GM12878 (cell line): ENCODE measurements at regions not wholly inside any gene's neighbourhood (a gene's known extent, or its start where the extent isn't known, plus 50 kb on each side); places are given as distances from the start of the nearest gene placed in this dataset.

Source experiments
- ATAC-seq: fragments of 200-7000 bp; cut with Tn5 transposase; 3 replicates; pipeline ENCODE4 v1.9.1; 2020; ENCODE audit warnings: mild to moderate bottlenecking, moderate library complexity
- BruUV-seq: library from RNA; stranded (reverse); fragments of 400-500 nt; replicated peaks from 2 replicates; lab custom pipeline; 2021; lab: Mats Ljungman, UMichigan
- CTCF ChIA-PET: fragments of 300-600 bp; sonication (Branson Sonifier 250); formaldehyde crosslinking; extraction: SDS; loops from one replicate; lab custom pipeline; 2021; ENCODE audit warnings: inconsistent platforms; lab: Yijun Ruan, JAX
- POLR2A ChIA-PET: fragments of 350-600 bp; formaldehyde crosslinking; extraction: SDS; loops from one replicate; lab custom pipeline; 2021; ENCODE audit warnings: inconsistent platforms; lab: Charles Lee
- RAD21 ChIA-PET: fragments of 300-600 bp; sonication (Branson Sonifier 250); formaldehyde crosslinking; loops from one replicate; lab custom pipeline; 2023; ENCODE audit warnings: antibody characterized with exemption; ENCODE audit not compliant: unreplicated experiment; lab: Charles Lee
- SMC1A ChIA-PET: fragments of 300-600 bp; sonication (Branson Sonifier 250); formaldehyde crosslinking; loops from one replicate; lab custom pipeline; 2023; ENCODE audit not compliant: unreplicated experiment, uncharacterized antibody; lab: Charles Lee
- DNase-seq: peaks from one replicate; pipeline ENCODE4 v3.0.0-alpha.2; 2011; ENCODE audit warnings: low read depth, low spot score
- FAIRE-seq: peaks from 3 replicates; lab custom pipeline; 2011; peaks lifted over from hg19 to GRCh38; lab: Jason Lieb, UNC
- H2AFZ ChIP-seq: 2 replicates; pipeline ENCODE4 v1.6.0; 2011; ENCODE audit warnings: low read depth, low read length, control low read depth; ENCODE audit not compliant: control insufficient read depth
- H3K27ac ChIP-seq: 2 replicates; pipeline ENCODE4 v1.5.1; 2011; ENCODE audit warnings: control low read depth; ENCODE audit not compliant: control insufficient read depth, insufficient read depth
- H3K27me3 ChIP-seq, 2 experiments: replicated peaks in 1 of 2; 2 replicates each; pipeline versions ENCODE4 v1.6.0 to v1.6.1; 2011; ENCODE audit warnings: low read length in 1 of 2; ENCODE audit not compliant: control insufficient read depth in 2 of 2, insufficient read depth in 2 of 2
- H3K36me3 ChIP-seq, 2 experiments: 2 replicates each; pipeline ENCODE4 v1.5.1; 2011; ENCODE audit warnings: low read length in 1 of 2; ENCODE audit not compliant: control insufficient read depth in 2 of 2, insufficient read depth in 2 of 2
- H3K4me1 ChIP-seq: 2 replicates; pipeline ENCODE4 v1.6.1; 2011; ENCODE audit warnings: mild to moderate bottlenecking, low read length, moderate library complexity, mixed read lengths; ENCODE audit not compliant: control insufficient read depth, insufficient read depth
- H3K4me2 ChIP-seq: 2 replicates; pipeline ENCODE4 v1.6.0; 2011; ENCODE audit warnings: control low read depth; ENCODE audit not compliant: control insufficient read depth, insufficient read depth
- H3K4me3 ChIP-seq: fragments of 200-600 bp; sonication (generic); 2 replicates; pipeline ENCODE4 v1.5.1; 2016
- H3K79me2 ChIP-seq: 2 replicates; pipeline ENCODE4 v1.6.0; 2011; ENCODE audit warnings: low read length; ENCODE audit not compliant: control insufficient read depth, insufficient read depth
- H3K9ac ChIP-seq: 2 replicates; pipeline ENCODE4 v1.8.0; 2011; ENCODE audit warnings: low read length, control low read depth, mixed read lengths; ENCODE audit not compliant: control insufficient read depth, insufficient read depth
- H3K9me3 ChIP-seq: replicated peaks from 3 replicates; pipeline ENCODE4 v1.5.1; 2011; ENCODE audit warnings: mild to moderate bottlenecking, low read length; ENCODE audit not compliant: control insufficient read depth, insufficient read depth
- H4K20me1 ChIP-seq: 2 replicates; pipeline ENCODE4 v1.6.0; 2011; ENCODE audit not compliant: control insufficient read depth, insufficient read depth
- BCL11A ChIP-seq: IDR thresholded peaks from 2 replicates; pipeline ENCODE4 v1.6.1; 2011; ENCODE audit warnings: low read depth, low read length
- BHLHE40 ChIP-seq, 2 experiments: fragments of 450-650 bp in 1 of 2; IDR thresholded peaks; 2 replicates each; pipeline ENCODE4 v1.6.1; 2011 to 2017; ENCODE audit warnings: low read depth in 2 of 2, borderline replicate concordance in 1 of 2, improper control_type of control experiment in 1 of 2, low read length in 1 of 2, mild to moderate bottlenecking in 1 of 2
- GATAD2B ChIP-seq: fragments of 450-650 bp; conservative IDR thresholded peaks from 2 replicates; pipeline ENCODE4 v1.6.1; 2017; ENCODE audit warnings: low read depth, mild to moderate bottlenecking, moderate library complexity
- HDAC6 ChIP-seq: fragments of 200-600 bp; sonication (generic); IDR thresholded peaks from one replicate; pipeline ENCODE4 v1.8.0; 2017; ENCODE audit warnings: antibody characterized with exemption; ENCODE audit not compliant: unreplicated experiment
- JUNB ChIP-seq: IDR thresholded peaks from 2 replicates; pipeline ENCODE4 v1.6.1; 2016; ENCODE audit warnings: antibody characterized with exemption, mild to moderate bottlenecking
- MTA2 ChIP-seq: fragments of 450-650 bp; IDR thresholded peaks from 2 replicates; pipeline ENCODE4 v1.6.1; 2016; ENCODE audit warnings: low read depth, mild to moderate bottlenecking, moderate library complexity
- NR2F1 ChIP-seq: fragments of 450-650 bp; conservative IDR thresholded peaks from 2 replicates; pipeline ENCODE4 v1.6.1; 2017; ENCODE audit warnings: mild to moderate bottlenecking
- PAX5 ChIP-seq: IDR thresholded peaks from 2 replicates; pipeline ENCODE4 v1.6.1; 2011; ENCODE audit warnings: low read depth, low read length, borderline replicate concordance
- RUNX3 ChIP-seq: IDR thresholded peaks from 2 replicates; pipeline ENCODE4 v1.6.1; 2012; ENCODE audit warnings: low read length, inconsistent platforms
- SREBF2 ChIP-seq: IDR thresholded peaks from 2 replicates; pipeline ENCODE4 v1.6.1; 2012; ENCODE audit warnings: mild to moderate bottlenecking, low read length
- STAT3 ChIP-seq: IDR thresholded peaks from 2 replicates; pipeline ENCODE4 v1.6.1; 2011; ENCODE audit warnings: low read depth, low read length, improper control_type of control experiment
- TARDBP ChIP-seq: IDR thresholded peaks from 2 replicates; pipeline ENCODE4 v1.6.1; 2016; ENCODE audit warnings: borderline replicate concordance
- WRNIP1 ChIP-seq: IDR thresholded peaks from 2 replicates; pipeline ENCODE4 v1.6.1; 2011; ENCODE audit warnings: low read depth, low read length, improper control_type of control experiment, borderline replicate concordance
- ZNF24 ChIP-seq: fragments of 450-650 bp; IDR thresholded peaks from 2 replicates; pipeline ENCODE4 v1.6.1; 2017; ENCODE audit warnings: antibody characterized with exemption, mild to moderate bottlenecking
- ZNF274 ChIP-seq: IDR thresholded peaks from one replicate; pipeline ENCODE4 v1.8.0; 2011; ENCODE audit not compliant: insufficient read length, insufficient read depth
- WGBS: methylation state at CpG from one replicate; pipeline ENCODE4 v1.1.6; 2016; ENCODE audit warnings: low lambda C conversion rate; ENCODE audit not compliant: insufficient replicate concordance, insufficient coverage; ENCODE audit errors: missing lambda C conversion rate; 5-methylcytosine and 5-hydroxymethylcytosine counted together
- in situ Hi-C: fragments of 300-500 bp; cut with MboI; formaldehyde crosslinking; loops from 9 replicates; pipeline ENCODE4 v1.14.3; 2018; ENCODE audit warnings: mixed read lengths
- intact Hi-C: fragments of 100-400 bp; cut with micrococcal nuclease; formaldehyde crosslinking; loops from one replicate; pipeline ENCODE4 v1.14.2; 2022; ENCODE audit not compliant: unreplicated experiment
- TF ChIP-seq, protein P1 (sequence below): fragments of 450-650 bp; IDR thresholded peaks from 2 replicates; pipeline ENCODE4 v1.6.1; 2016; ENCODE audit warnings: mild to moderate bottlenecking
- TF ChIP-seq, protein P2 (sequence below): IDR thresholded peaks from 2 replicates; pipeline ENCODE4 v1.6.1; 2012; ENCODE audit warnings: improper control_type of control experiment, low read depth, low read length; ENCODE audit not compliant: insufficient replicate concordance

DNA sequence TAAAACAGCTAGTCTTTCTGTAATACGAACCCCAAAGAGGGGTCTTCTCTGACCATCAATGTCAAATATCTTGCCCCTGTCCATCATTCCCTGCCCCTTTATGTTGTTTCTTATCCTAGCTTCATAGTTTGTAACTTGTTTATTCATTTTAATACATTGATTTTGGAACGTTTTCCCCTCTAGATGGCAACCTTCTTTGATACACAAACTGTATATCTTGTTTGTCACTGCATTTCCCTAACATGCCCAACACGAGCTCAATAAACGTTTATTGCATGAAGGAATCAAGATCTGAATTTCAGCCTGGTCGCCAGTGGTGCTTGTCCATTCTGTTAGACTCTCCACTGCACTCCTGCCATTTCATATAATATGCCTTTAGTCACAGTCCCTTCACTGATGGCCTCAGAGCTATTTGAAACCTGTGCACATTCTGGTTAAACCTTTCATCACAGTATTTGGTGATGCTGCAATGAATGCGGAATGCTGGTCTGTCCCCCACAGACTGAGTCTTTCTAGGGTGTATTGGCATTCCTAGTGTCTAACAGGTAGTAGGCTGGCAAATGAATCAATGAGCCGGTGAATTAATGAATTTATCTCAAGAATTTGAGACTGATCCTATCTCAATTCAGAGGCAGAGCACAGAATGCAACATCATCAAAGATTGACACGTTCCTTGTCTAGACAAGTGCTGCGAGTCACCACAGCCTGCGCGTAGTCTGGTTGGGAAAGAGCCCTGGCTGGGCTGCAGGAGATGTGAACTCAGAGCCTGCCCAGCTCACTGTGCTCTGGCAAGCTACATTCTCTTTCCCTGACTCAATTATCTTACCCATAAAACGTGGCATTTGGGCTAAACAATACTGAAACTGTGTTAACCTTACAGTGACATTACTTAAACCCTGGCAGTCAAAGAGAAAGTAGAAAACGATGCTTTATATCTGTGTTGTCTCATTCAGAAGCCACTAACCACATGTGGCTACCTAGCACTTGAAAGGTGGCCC lies 55.2 kb upstream of the FRMD4A start:
- ATAC-seq (peak; percentile 35; the same call in 2 of the 3 replicates), DNase-seq (no peak), FAIRE-seq (no peak)
- H3K9me3 ChIP-seq = peaks cover 3% of the 10 kb centered on the region; the same call in 2 of the 3 replicates
- TF ChIP-seq NR2F1 (0 out of 2 replicates have a peak, but pooled peaks have one; percentile 20), TARDBP (no peak), ZNF274 (no peak), PAX5 (0 out of 2 replicates have a peak, but pooled peaks have one; percentile 41), BHLHE40 (IDR thresholded peaks at IDR 0.05; ENCODE audit: borderline replicate concordance in 1 of 2, low read depth in 2 of 2, low read length in 1 of 2) (peak in 1 of 2 experiments; percentile 21; a peak in 1 of 4 replicates), MTA2 (peak; percentile 36; the same call in 1 of the 2 replicates), WRNIP1 (no peak), GATAD2B (no peak), STAT3 (no peak), SREBF2 (no peak), JUNB (0 out of 2 replicates have a peak, but pooled peaks have one; percentile 19), HDAC6 (no peak), BCL11A (0 out of 2 replicates have a peak, but pooled peaks have one; percentile 43), ZNF24 (peak; percentile 48; the same call in 1 of the 2 replicates), RUNX3 (peak; percentile 63)
- TF ChIP-seq, protein P1, sequence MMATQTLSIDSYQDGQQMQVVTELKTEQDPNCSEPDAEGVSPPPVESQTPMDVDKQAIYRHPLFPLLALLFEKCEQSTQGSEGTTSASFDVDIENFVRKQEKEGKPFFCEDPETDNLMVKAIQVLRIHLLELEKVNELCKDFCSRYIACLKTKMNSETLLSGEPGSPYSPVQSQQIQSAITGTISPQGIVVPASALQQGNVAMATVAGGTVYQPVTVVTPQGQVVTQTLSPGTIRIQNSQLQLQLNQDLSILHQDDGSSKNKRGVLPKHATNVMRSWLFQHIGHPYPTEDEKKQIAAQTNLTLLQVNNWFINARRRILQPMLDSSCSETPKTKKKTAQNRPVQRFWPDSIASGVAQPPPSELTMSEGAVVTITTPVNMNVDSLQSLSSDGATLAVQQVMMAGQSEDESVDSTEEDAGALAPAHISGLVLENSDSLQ = 0 out of 2 replicates have a peak, but pooled peaks have one; percentile 19
- TF ChIP-seq, protein P2, sequence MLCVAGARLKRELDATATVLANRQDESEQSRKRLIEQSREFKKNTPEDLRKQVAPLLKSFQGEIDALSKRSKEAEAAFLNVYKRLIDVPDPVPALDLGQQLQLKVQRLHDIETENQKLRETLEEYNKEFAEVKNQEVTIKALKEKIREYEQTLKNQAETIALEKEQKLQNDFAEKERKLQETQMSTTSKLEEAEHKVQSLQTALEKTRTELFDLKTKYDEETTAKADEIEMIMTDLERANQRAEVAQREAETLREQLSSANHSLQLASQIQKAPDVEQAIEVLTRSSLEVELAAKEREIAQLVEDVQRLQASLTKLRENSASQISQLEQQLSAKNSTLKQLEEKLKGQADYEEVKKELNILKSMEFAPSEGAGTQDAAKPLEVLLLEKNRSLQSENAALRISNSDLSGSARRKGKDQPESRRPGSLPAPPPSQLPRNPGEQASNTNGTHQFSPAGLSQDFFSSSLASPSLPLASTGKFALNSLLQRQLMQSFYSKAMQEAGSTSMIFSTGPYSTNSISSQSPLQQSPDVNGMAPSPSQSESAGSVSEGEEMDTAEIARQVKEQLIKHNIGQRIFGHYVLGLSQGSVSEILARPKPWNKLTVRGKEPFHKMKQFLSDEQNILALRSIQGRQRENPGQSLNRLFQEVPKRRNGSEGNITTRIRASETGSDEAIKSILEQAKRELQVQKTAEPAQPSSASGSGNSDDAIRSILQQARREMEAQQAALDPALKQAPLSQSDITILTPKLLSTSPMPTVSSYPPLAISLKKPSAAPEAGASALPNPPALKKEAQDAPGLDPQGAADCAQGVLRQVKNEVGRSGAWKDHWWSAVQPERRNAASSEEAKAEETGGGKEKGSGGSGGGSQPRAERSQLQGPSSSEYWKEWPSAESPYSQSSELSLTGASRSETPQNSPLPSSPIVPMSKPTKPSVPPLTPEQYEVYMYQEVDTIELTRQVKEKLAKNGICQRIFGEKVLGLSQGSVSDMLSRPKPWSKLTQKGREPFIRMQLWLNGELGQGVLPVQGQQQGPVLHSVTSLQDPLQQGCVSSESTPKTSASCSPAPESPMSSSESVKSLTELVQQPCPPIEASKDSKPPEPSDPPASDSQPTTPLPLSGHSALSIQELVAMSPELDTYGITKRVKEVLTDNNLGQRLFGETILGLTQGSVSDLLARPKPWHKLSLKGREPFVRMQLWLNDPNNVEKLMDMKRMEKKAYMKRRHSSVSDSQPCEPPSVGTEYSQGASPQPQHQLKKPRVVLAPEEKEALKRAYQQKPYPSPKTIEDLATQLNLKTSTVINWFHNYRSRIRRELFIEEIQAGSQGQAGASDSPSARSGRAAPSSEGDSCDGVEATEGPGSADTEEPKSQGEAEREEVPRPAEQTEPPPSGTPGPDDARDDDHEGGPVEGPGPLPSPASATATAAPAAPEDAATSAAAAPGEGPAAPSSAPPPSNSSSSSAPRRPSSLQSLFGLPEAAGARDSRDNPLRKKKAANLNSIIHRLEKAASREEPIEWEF = no peak
- RAD21 ChIA-PET = interaction anchor here (1.0 kb wide), 1 partner anchor 11 kb away, joined by 3 read pairs; no protein-coding TSS in a partner anchor
- no peak overlapping the region for H3K27ac ChIP-seq
- 25% methylated on average over 13 of the region's 13 CpGs for WGBS
- no peaks in the 10 kb centered on the region for H3K79me2 ChIP-seq
- H2AFZ ChIP-seq = no peak overlapping the region
- H3K4me3 ChIP-seq = no peak overlapping the region
- no peaks in the 10 kb centered on the region for H3K27me3 ChIP-seq
- no peak overlapping the region for H3K4me2 ChIP-seq
- SMC1A ChIA-PET = interaction anchor here (0.9 kb wide), 1 partner anchor 104 kb away, joined by 4 read pairs; no protein-coding TSS in a partner anchor
- H3K9ac ChIP-seq = no peak overlapping the region
- CTCF ChIA-PET = interaction anchor here (0.6 to 1.4 kb wide), 3 partner anchors 11 to 422 kb away, joined by 3 to 4 read pairs (median 3); no protein-coding TSS in a partner anchor
- POLR2A ChIA-PET = no interaction called here
- no peaks in the 10 kb centered on the region for H3K36me3 ChIP-seq
- intact Hi-C loops = no loop called here
- no TSS peak for BruUV-seq
- in situ Hi-C loops = no loop called here
- no peaks in the 10 kb centered on the region for H4K20me1 ChIP-seq
- H3K4me1 ChIP-seq = peaks cover 37% of the 10 kb centered on the region
